A549 (cell line): ENCODE measurements at regions not wholly inside any gene's neighbourhood (a gene's known extent, or its start where the extent isn't known, plus 50 kb on each side); places are given as distances from the start of the nearest gene placed in this dataset.

ENCODE experiments used
- EP300 ChIP-seq, 2 experiments: fragments of >200 bp; sonication (Bioruptor Twin); formaldehyde crosslinking; IDR thresholded peaks; 2 replicates in 1 of 2; 3 replicates in 1 of 2; pipeline ENCODE4 v1.6.1; 2016 to 2017
- FOSL2 ChIP-seq, 2 experiments: fragments of 450-650 bp in 1 of 2; fragments of >200 bp in 1 of 2; sonication (Bioruptor Twin) in 1 of 2; formaldehyde crosslinking; IDR thresholded peaks; 2 replicates each; pipeline versions ENCODE4 v1.5.0 to v1.6.1; 2016 to 2020; ENCODE audit warnings: mild to moderate bottlenecking in 1 of 2, moderate library complexity in 1 of 2
- HDAC2 ChIP-seq: fragments of 200-600 bp; sonication (generic); IDR thresholded peaks from 2 replicates; pipeline ENCODE4 v1.6.1; 2016
- JUN ChIP-seq, 2 experiments: fragments of >200 bp; sonication (Bioruptor Twin); formaldehyde crosslinking; IDR thresholded peaks; 2 replicates in 1 of 2; 3 replicates in 1 of 2; pipeline ENCODE4 v1.6.1; 2016 to 2017
- MAFK ChIP-seq: fragments of 450-650 bp; IDR thresholded peaks from 2 replicates; pipeline ENCODE4 v1.6.1; 2014; ENCODE audit not compliant: partially characterized antibody
- POLR2A ChIP-seq: IDR thresholded peaks from 2 replicates; pipeline ENCODE4 v1.6.1; 2012; ENCODE audit warnings: mild to moderate bottlenecking, low read length
- RAD21 ChIP-seq, 2 experiments: fragments of >200 bp in 1 of 2; sonication (Bioruptor Twin) in 1 of 2; formaldehyde crosslinking in 1 of 2; IDR thresholded peaks in 1 of 2; conservative IDR thresholded peaks in 1 of 2; 2 replicates in 1 of 2; 3 replicates in 1 of 2; pipeline ENCODE4 v1.6.1; 2012 to 2018; ENCODE audit warnings: inconsistent platforms in 1 of 2
- SMC3 ChIP-seq: fragments of >200 bp; sonication (Bioruptor Twin); formaldehyde crosslinking; IDR thresholded peaks from 3 replicates; pipeline ENCODE4 v1.6.1; 2018; ENCODE audit warnings: inconsistent platforms
- TF ChIP-seq, protein P1 (sequence below): fragments of >200 bp; sonication (Bioruptor Twin); formaldehyde crosslinking; IDR thresholded peaks from 3 replicates; pipeline ENCODE4 v1.5.1; 2016
- TF ChIP-seq, protein P2 (sequence below): IDR thresholded peaks from 2 replicates; pipeline ENCODE4 v1.6.1; 2012
- TF ChIP-seq, protein P3 (sequence below): IDR thresholded peaks from 2 replicates; pipeline ENCODE4 v1.6.1; 2012

DNA sequence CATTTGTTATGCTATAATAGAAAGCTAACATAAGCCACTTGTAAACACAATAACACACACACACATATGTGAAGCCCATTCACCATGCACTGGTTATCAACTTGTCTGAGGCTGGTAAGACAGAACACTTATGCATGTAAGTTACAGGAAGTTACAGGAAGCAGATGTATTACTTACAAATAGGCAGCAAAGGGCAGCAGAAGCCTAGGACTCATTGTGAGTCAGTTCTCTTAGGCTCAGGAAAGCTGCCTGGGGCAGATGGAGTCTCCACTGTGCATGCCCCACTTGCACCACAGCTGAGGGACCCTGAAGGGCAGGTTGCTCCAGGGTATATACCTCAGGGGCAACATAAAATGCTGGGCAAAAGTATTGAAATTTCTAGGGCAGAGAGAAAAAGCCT lies 748.8 kb upstream of the CCDC54 start:
- TF ChIP-seq FOSL2 (IDR thresholded peaks at IDR 0.05) (no peak), FOSL2 (CRISPR knock-in tag; IDR thresholded peaks at IDR 0.05) (no peak), RAD21 (conservative IDR thresholded peaks at IDR 0.05 in 1 of 2, IDR thresholded peaks at IDR 0.05 in 1 of 2) (no peak), JUN (IDR thresholded peaks at IDR 0.05) (no peak), EP300 (IDR thresholded peaks at IDR 0.05) (no peak), SMC3 (no peak), MAFK (no peak), POLR2A (no peak), HDAC2 (no peak)
- TF ChIP-seq, protein P1, sequence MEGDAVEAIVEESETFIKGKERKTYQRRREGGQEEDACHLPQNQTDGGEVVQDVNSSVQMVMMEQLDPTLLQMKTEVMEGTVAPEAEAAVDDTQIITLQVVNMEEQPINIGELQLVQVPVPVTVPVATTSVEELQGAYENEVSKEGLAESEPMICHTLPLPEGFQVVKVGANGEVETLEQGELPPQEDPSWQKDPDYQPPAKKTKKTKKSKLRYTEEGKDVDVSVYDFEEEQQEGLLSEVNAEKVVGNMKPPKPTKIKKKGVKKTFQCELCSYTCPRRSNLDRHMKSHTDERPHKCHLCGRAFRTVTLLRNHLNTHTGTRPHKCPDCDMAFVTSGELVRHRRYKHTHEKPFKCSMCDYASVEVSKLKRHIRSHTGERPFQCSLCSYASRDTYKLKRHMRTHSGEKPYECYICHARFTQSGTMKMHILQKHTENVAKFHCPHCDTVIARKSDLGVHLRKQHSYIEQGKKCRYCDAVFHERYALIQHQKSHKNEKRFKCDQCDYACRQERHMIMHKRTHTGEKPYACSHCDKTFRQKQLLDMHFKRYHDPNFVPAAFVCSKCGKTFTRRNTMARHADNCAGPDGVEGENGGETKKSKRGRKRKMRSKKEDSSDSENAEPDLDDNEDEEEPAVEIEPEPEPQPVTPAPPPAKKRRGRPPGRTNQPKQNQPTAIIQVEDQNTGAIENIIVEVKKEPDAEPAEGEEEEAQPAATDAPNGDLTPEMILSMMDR = no peak
- TF ChIP-seq, protein P2, sequence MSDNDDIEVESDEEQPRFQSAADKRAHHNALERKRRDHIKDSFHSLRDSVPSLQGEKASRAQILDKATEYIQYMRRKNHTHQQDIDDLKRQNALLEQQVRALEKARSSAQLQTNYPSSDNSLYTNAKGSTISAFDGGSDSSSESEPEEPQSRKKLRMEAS = no peak
- TF ChIP-seq, protein P3, sequence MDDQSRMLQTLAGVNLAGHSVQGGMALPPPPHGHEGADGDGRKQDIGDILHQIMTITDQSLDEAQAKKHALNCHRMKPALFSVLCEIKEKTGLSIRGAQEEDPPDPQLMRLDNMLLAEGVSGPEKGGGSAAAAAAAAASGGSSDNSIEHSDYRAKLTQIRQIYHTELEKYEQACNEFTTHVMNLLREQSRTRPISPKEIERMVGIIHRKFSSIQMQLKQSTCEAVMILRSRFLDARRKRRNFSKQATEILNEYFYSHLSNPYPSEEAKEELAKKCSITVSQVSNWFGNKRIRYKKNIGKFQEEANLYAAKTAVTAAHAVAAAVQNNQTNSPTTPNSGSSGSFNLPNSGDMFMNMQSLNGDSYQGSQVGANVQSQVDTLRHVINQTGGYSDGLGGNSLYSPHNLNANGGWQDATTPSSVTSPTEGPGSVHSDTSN = no peak
